GM23338 (cell line): ENCODE measurements at regions not wholly inside any gene's neighbourhood (a gene's known extent, or its start where the extent isn't known, plus 50 kb on each side); places are given as distances from the start of the nearest gene placed in this dataset.

ENCODE experiments used
- ATAC-seq: fragments of 200-7000 bp; cut with Tn5 transposase; 3 replicates; pipeline ENCODE4 v1.9.1; 2020
- DNase-seq: peaks from one replicate; pipeline ENCODE4 v3.0.0-alpha.2; 2015; ENCODE audit warnings: low spot score
- H2AFZ ChIP-seq: fragments of 200-600 bp; sonication (generic); 2 replicates; pipeline ENCODE4 v1.8.0; 2016; ENCODE audit warnings: antibody characterized with exemption, mild to moderate bottlenecking, moderate library complexity
- H3F3A ChIP-seq: fragments of 200-600 bp; sonication (generic); replicated peaks from 2 replicates; pipeline ENCODE4 v1.8.0; 2017; ENCODE audit warnings: antibody characterized with exemption, mixed run types, low read depth
- H3K27ac ChIP-seq: fragments of 200-600 bp; sonication (generic); 2 replicates; pipeline ENCODE4 v1.6.1; 2016; ENCODE audit warnings: low read depth
- H3K27me3 ChIP-seq: fragments of 200-600 bp; sonication (generic); 2 replicates; pipeline ENCODE4 v1.8.0; 2016; ENCODE audit warnings: mild to moderate bottlenecking, mixed run types, moderate library complexity; ENCODE audit not compliant: insufficient read depth
- H3K36me3 ChIP-seq: fragments of 200-600 bp; sonication (generic); 2 replicates; pipeline ENCODE4 v1.8.0; 2016; ENCODE audit warnings: mild to moderate bottlenecking; ENCODE audit not compliant: insufficient read depth
- H3K4me1 ChIP-seq: fragments of 200-600 bp; sonication (generic); 2 replicates; pipeline ENCODE4 v1.8.0; 2016; ENCODE audit warnings: mild to moderate bottlenecking, moderate library complexity; ENCODE audit not compliant: insufficient read depth
- H3K4me2 ChIP-seq: fragments of 200-600 bp; sonication (generic); 2 replicates; pipeline ENCODE4 v1.7.1; 2017; ENCODE audit warnings: mixed run types
- H3K4me3 ChIP-seq: fragments of 200-600 bp; sonication (generic); 2 replicates; pipeline ENCODE4 v1.6.1; 2016; ENCODE audit warnings: mixed run types
- H3K79me2 ChIP-seq: fragments of 200-600 bp; sonication (generic); replicated peaks from 2 replicates; pipeline ENCODE4 v1.8.0; 2017; ENCODE audit warnings: mild to moderate bottlenecking; ENCODE audit not compliant: insufficient read depth
- H3K9me2 ChIP-seq: fragments of 200-600 bp; sonication (generic); 2 replicates; pipeline ENCODE4 v1.8.0; 2017; ENCODE audit not compliant: insufficient read depth
- H4K20me1 ChIP-seq: fragments of 200-600 bp; sonication (generic); replicated peaks from 2 replicates; pipeline ENCODE4 v1.8.0; 2017; ENCODE audit warnings: mild to moderate bottlenecking; ENCODE audit not compliant: insufficient read depth
- H3K27ac Mint-ChIP-seq: 2 replicates; pipeline ENCODE4 v1.8.0; 2020; ENCODE audit warnings: inconsistent platforms, mild to moderate bottlenecking, moderate library complexity, mixed read lengths
- H3K27me3 Mint-ChIP-seq: 3 replicates; pipeline ENCODE4 v1.8.0; 2022; ENCODE audit warnings: low read depth, mild to moderate bottlenecking, moderate library complexity, mixed read lengths, inconsistent platforms; ENCODE audit not compliant: insufficient read depth, poor library complexity
- H3K36me3 Mint-ChIP-seq: 3 replicates; pipeline ENCODE4 v1.8.0; 2021; ENCODE audit warnings: low read depth, mild to moderate bottlenecking, inconsistent platforms, moderate library complexity, mixed read lengths
- H3K4me1 Mint-ChIP-seq: 3 replicates; pipeline ENCODE4 v1.8.0; 2020; ENCODE audit warnings: mild to moderate bottlenecking, inconsistent platforms, mixed read lengths
- H3K4me3 Mint-ChIP-seq: 3 replicates; pipeline ENCODE4 v1.8.0; 2021; ENCODE audit warnings: moderate library complexity, mild to moderate bottlenecking, inconsistent platforms, mixed read lengths
- H3K9me3 Mint-ChIP-seq: 3 replicates; pipeline ENCODE4 v1.8.0; 2020; ENCODE audit warnings: moderate library complexity, mild to moderate bottlenecking, inconsistent platforms, mixed read lengths
- CREB1 ChIP-seq: fragments of 250-450 bp; sonication (Bioruptor Pico); IDR thresholded peaks from 2 replicates; pipeline ENCODE4 v1.5.0; 2020; ENCODE audit warnings: low read depth, mild to moderate bottlenecking, moderate library complexity
- EZH2 ChIP-seq: fragments of 200-600 bp; sonication (generic); IDR thresholded peaks from one replicate; pipeline ENCODE4 v1.8.0; 2017; ENCODE audit warnings: antibody characterized with exemption, mild to moderate bottlenecking, low read depth; ENCODE audit not compliant: unreplicated experiment
- EZH2phosphoT487 ChIP-seq: fragments of 200-600 bp; sonication (generic); IDR thresholded peaks from one replicate; pipeline ENCODE4 v1.8.1; 2018; ENCODE audit warnings: antibody characterized with exemption; ENCODE audit not compliant: unreplicated experiment
- JUNB ChIP-seq: IDR thresholded peaks from one replicate; pipeline ENCODE4 v1.6.1; 2016; ENCODE audit warnings: antibody characterized with exemption; ENCODE audit not compliant: unreplicated experiment
- NANOG ChIP-seq: IDR thresholded peaks from 2 replicates; pipeline ENCODE4 v1.6.1; 2016; ENCODE audit warnings: antibody characterized with exemption, borderline replicate concordance
- POLR2AphosphoS5 ChIP-seq: IDR thresholded peaks from 2 replicates; pipeline ENCODE4 v1.6.1; 2016; ENCODE audit warnings: antibody characterized with exemption, low read depth
- STAT1 ChIP-seq: IDR thresholded peaks from one replicate; pipeline ENCODE4 v1.6.1; 2016; ENCODE audit warnings: antibody characterized with exemption; ENCODE audit not compliant: unreplicated experiment
- ZNF114 ChIP-seq: fragments of 250-450 bp; sonication (Bioruptor Pico); IDR thresholded peaks from 2 replicates; pipeline ENCODE4 v1.5.0; 2020; ENCODE audit warnings: mild to moderate bottlenecking, moderate library complexity
- ZNF331 ChIP-seq: fragments of 250-450 bp; sonication (Bioruptor Pico); IDR thresholded peaks from 2 replicates; pipeline ENCODE4 v1.5.0; 2020; ENCODE audit warnings: low read depth, mild to moderate bottlenecking, moderate library complexity
- TF ChIP-seq, protein P1 (sequence below): IDR thresholded peaks from 2 replicates; pipeline ENCODE4 v1.6.1; 2016; ENCODE audit warnings: antibody characterized with exemption
- TF ChIP-seq, protein P2 (sequence below): IDR thresholded peaks from one replicate; pipeline ENCODE4 v1.6.1; 2018; ENCODE audit warnings: antibody characterized with exemption; ENCODE audit not compliant: unreplicated experiment
- TF ChIP-seq, protein P3 (sequence below), 2 experiments: fragments of 200-600 bp in 1 of 2; sonication (generic) in 1 of 2; conservative IDR thresholded peaks; 2 replicates each; pipeline versions ENCODE4 v1.5.1 to v1.6.1; 2016 to 2017; ENCODE audit warnings: antibody characterized with exemption in 2 of 2, low read depth in 2 of 2, mild to moderate bottlenecking in 2 of 2, moderate library complexity in 1 of 2

DNA sequence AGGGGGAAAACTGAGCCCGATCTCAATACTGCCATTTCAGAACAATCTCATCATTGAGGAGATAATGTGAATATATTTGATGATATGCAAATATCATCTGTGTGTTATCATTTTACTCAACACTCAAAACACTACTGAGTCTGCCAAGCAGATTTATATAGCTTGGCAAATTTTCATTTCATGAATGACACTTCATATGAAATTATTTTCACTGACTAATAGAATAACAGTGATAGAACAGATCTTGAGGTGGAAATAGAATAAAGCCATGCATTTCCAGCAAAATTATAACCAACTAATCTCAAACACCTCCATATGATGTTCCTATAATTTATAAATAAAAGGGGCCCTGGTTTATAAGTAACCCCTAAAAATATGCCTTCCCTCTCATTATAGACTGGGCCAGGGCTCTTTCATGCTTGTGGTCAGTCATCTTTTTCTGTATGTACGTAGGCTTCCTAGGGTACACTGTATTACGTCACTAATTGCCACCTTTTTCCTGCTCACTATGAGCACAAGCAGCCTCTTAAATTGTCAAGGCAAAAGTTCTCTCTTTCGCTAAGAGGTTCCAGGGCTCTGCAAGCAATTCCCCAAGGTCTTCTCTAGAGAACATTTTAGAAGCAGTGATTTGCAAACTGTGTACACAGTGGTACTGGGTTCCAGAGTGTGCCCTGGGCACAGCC lies 197.1 kb upstream of the FOXN3 start:
- Histone ChIP-seq H3K4me2 (peak overlapping the region; percentile 84), H3K27ac (peak overlapping the region; percentile 93), H4K20me1 (no peaks in the 10 kb centered on the region), H3K79me2 (peaks cover 92% of the 10 kb centered on the region), H3K4me3 (peak overlapping the region; percentile 67), H3K27me3 (no peaks in the 10 kb centered on the region), H3K9me2 (no peaks in the 10 kb centered on the region), H3F3A (peaks cover 18% of the 10 kb centered on the region; the same call in 1 of the 2 replicates), H3K36me3 (no peaks in the 10 kb centered on the region), H3K4me1 (peaks cover 60% of the 10 kb centered on the region), H2AFZ (no peak overlapping the region)
- Mint-ChIP-seq H3K4me1 (peaks cover 60% of the 10 kb centered on the region), H3K9me3 (no peaks in the 10 kb centered on the region), H3K36me3 (peaks cover 19% of the 10 kb centered on the region; the same call in 2 of the 3 replicates), H3K27ac (peak overlapping the region; percentile 89), H3K4me3 (peak overlapping the region; percentile 95; the same call in 1 of the 3 replicates), H3K27me3 (peaks cover 4% of the 10 kb centered on the region)
- TF ChIP-seq, protein P1, sequence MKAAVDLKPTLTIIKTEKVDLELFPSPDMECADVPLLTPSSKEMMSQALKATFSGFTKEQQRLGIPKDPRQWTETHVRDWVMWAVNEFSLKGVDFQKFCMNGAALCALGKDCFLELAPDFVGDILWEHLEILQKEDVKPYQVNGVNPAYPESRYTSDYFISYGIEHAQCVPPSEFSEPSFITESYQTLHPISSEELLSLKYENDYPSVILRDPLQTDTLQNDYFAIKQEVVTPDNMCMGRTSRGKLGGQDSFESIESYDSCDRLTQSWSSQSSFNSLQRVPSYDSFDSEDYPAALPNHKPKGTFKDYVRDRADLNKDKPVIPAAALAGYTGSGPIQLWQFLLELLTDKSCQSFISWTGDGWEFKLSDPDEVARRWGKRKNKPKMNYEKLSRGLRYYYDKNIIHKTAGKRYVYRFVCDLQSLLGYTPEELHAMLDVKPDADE, result no peak
- no peak for TF ChIP-seq NANOG
- TF ChIP-seq CREB1 (CRISPR knock-in tag), result no peak
- no peak for DNase-seq
- ATAC-seq, result no peak

DNA sequence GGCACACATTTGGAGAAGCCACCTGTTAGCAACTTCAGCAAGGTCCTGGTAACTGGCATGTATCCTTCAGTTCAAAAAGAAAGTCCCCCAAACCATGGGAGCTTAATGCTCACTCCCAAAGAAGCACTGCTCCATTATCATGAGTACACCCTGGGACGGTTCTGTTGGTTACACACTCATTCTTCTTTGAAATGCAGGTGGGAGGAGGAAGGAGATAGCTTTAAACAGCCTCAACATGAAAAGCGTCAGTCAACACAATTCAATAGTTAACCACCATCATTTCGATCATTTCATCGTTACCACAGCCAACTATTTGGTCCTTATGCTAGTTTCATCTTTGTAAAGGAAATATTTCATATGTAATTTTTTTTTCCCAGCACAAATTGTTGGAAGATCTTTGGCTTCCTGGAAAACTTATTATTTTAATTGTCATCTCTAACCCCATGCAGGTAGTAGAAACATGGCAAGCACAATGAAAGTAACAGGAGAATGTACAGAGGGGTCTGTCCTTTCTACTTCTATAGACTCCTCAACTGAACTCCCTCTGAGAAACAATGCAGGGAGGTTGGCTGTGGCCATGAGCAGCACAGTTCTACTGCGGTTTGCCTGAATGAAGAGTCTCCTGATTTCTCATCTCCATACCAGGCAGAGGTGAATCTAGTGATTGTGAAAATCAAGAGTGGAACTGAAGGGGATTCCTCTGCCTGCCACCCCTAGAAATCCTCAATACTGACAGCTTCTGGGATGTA lies 196.4 kb upstream of the FOXN3 start:
- peak overlapping the region; percentile 15; the same call in 1 of the 2 replicates for H3K4me3 ChIP-seq
- H3K4me1 ChIP-seq, result peaks cover 62% of the 10 kb centered on the region
- no peak overlapping the region for H3K4me3 Mint-ChIP-seq
- peaks cover 18% of the 10 kb centered on the region; the same call in 1 of the 2 replicates for H3F3A ChIP-seq
- peak overlapping the region; percentile 89 for H3K27ac Mint-ChIP-seq
- no peaks in the 10 kb centered on the region for H3K27me3 ChIP-seq
- no peaks in the 10 kb centered on the region for H3K9me3 Mint-ChIP-seq
- H2AFZ ChIP-seq, result no peak overlapping the region
- peaks cover 63% of the 10 kb centered on the region for H3K4me1 Mint-ChIP-seq
- DNase-seq (no peak), ATAC-seq (peak; percentile 19)
- H3K27ac ChIP-seq, result peak overlapping the region; percentile 32; the same call in 1 of the 2 replicates
- no peaks in the 10 kb centered on the region for H4K20me1 ChIP-seq
- peaks cover 27% of the 10 kb centered on the region for H3K36me3 Mint-ChIP-seq
- no peaks in the 10 kb centered on the region for H3K9me2 ChIP-seq
- no peaks in the 10 kb centered on the region for H3K36me3 ChIP-seq
- peak overlapping the region; percentile 84 for H3K4me2 ChIP-seq
- H3K79me2 ChIP-seq, result peaks cover 95% of the 10 kb centered on the region
- H3K27me3 Mint-ChIP-seq, result peaks cover 6% of the 10 kb centered on the region
- no peak for TF ChIP-seq STAT1
- no peak for TF ChIP-seq ZNF114 (CRISPR knock-in tag)
- TF ChIP-seq, protein P1, result no peak
- TF ChIP-seq, protein P2, sequence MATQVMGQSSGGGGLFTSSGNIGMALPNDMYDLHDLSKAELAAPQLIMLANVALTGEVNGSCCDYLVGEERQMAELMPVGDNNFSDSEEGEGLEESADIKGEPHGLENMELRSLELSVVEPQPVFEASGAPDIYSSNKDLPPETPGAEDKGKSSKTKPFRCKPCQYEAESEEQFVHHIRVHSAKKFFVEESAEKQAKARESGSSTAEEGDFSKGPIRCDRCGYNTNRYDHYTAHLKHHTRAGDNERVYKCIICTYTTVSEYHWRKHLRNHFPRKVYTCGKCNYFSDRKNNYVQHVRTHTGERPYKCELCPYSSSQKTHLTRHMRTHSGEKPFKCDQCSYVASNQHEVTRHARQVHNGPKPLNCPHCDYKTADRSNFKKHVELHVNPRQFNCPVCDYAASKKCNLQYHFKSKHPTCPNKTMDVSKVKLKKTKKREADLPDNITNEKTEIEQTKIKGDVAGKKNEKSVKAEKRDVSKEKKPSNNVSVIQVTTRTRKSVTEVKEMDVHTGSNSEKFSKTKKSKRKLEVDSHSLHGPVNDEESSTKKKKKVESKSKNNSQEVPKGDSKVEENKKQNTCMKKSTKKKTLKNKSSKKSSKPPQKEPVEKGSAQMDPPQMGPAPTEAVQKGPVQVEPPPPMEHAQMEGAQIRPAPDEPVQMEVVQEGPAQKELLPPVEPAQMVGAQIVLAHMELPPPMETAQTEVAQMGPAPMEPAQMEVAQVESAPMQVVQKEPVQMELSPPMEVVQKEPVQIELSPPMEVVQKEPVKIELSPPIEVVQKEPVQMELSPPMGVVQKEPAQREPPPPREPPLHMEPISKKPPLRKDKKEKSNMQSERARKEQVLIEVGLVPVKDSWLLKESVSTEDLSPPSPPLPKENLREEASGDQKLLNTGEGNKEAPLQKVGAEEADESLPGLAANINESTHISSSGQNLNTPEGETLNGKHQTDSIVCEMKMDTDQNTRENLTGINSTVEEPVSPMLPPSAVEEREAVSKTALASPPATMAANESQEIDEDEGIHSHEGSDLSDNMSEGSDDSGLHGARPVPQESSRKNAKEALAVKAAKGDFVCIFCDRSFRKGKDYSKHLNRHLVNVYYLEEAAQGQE, result no peak
- TF ChIP-seq EZH2, result no peak
- no peak for TF ChIP-seq NANOG
- TF ChIP-seq CREB1 (CRISPR knock-in tag), result no peak
- no peak for TF ChIP-seq EZH2phosphoT487
- TF ChIP-seq POLR2AphosphoS5, result no peak
- TF ChIP-seq JUNB, result no peak
- no peak for TF ChIP-seq ZNF331 (CRISPR knock-in tag)
- TF ChIP-seq, protein P3, sequence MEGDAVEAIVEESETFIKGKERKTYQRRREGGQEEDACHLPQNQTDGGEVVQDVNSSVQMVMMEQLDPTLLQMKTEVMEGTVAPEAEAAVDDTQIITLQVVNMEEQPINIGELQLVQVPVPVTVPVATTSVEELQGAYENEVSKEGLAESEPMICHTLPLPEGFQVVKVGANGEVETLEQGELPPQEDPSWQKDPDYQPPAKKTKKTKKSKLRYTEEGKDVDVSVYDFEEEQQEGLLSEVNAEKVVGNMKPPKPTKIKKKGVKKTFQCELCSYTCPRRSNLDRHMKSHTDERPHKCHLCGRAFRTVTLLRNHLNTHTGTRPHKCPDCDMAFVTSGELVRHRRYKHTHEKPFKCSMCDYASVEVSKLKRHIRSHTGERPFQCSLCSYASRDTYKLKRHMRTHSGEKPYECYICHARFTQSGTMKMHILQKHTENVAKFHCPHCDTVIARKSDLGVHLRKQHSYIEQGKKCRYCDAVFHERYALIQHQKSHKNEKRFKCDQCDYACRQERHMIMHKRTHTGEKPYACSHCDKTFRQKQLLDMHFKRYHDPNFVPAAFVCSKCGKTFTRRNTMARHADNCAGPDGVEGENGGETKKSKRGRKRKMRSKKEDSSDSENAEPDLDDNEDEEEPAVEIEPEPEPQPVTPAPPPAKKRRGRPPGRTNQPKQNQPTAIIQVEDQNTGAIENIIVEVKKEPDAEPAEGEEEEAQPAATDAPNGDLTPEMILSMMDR (conservative IDR thresholded peaks at IDR 0.05; ENCODE audit: low read depth in 2 of 2), result no peak
